ENCODE measurements at regions not wholly inside any gene's neighbourhood (a gene's known extent, or its start where the extent isn't known, plus 50 kb on each side); places are given as distances from the start of the nearest gene placed in this dataset.
"Not testable (repeated sequence)": the region's sequence is repeated elsewhere in the genome, so short reads cannot be mapped to it uniquely, and the experiment has no call there.

GRCh38 chr13:50503212-50503611 is 340.3 kb downstream of the DLEU7 start:
- TF ChIP-seq CTCF (IDR thresholded peaks at IDR 0.05; ENCODE audit: borderline replicate concordance, extremely low read depth, low read length, poor library complexity, severe bottlenecking); EZH2 (IDR thresholded peaks at IDR 0.05; ENCODE audit: borderline replicate concordance, low read depth, low read length, severe bottlenecking): not testable (repeated sequence)
